Endothelial cell of umbilical vein (primary cell): ENCODE measurements at regions not wholly inside any gene's neighbourhood (a gene's known extent, or its start where the extent isn't known, plus 50 kb on each side); places are given as distances from the start of the nearest gene placed in this dataset.

Experiments used
- EZH2 ChIP-seq: IDR thresholded peaks from 2 replicates; pipeline ENCODE4 v1.6.1; 2012; ENCODE audit warnings: borderline replicate concordance, low read depth, mild to moderate bottlenecking, moderate library complexity, low read length, inconsistent platforms; ENCODE audit not compliant: severe bottlenecking
- FOS ChIP-seq: IDR thresholded peaks from 2 replicates; pipeline ENCODE4 v1.6.1; 2011; ENCODE audit warnings: mild to moderate bottlenecking, low read length, moderate library complexity, borderline replicate concordance; ENCODE audit not compliant: insufficient read depth
- GATA2 ChIP-seq: IDR thresholded peaks from 2 replicates; pipeline ENCODE4 v1.7.0; 2011; ENCODE audit warnings: low read depth, mild to moderate bottlenecking, moderate library complexity, mixed read lengths, low read length; ENCODE audit not compliant: insufficient read length, insufficient read depth
- JUN ChIP-seq: IDR thresholded peaks from 2 replicates; pipeline ENCODE4 v1.6.1; 2011; ENCODE audit warnings: borderline replicate concordance, low read depth; ENCODE audit not compliant: insufficient read length, insufficient read depth
- MYC ChIP-seq: IDR thresholded peaks from one replicate; pipeline ENCODE4 v1.6.1; 2011; ENCODE audit warnings: mild to moderate bottlenecking, low read depth, low read length
- POLR2A ChIP-seq: IDR thresholded peaks from 2 replicates; pipeline ENCODE4 v1.6.1; 2012; ENCODE audit warnings: low read depth, mild to moderate bottlenecking, control low read depth, low read length
- POLR2AphosphoS5 ChIP-seq: IDR thresholded peaks from 2 replicates; pipeline ENCODE4 v1.6.1; 2012; ENCODE audit warnings: low read depth, mild to moderate bottlenecking, control low read depth, low read length, moderate library complexity; ENCODE audit not compliant: insufficient read depth
- TF ChIP-seq, protein P1 (sequence below), 2 donors: IDR thresholded peaks; 1 replicate in 1 of 2; 2 replicates in 1 of 2; pipeline ENCODE4 v1.5.1; 2011; ENCODE audit warnings: low read length in 2 of 2, mild to moderate bottlenecking in 2 of 2, moderate library complexity in 2 of 2, control low read depth in 1 of 2, inconsistent platforms in 1 of 2, low read depth in 1 of 2; ENCODE audit not compliant: insufficient read depth in 1 of 2; ENCODE audit errors: extremely low read depth in 1 of 2

DNA sequence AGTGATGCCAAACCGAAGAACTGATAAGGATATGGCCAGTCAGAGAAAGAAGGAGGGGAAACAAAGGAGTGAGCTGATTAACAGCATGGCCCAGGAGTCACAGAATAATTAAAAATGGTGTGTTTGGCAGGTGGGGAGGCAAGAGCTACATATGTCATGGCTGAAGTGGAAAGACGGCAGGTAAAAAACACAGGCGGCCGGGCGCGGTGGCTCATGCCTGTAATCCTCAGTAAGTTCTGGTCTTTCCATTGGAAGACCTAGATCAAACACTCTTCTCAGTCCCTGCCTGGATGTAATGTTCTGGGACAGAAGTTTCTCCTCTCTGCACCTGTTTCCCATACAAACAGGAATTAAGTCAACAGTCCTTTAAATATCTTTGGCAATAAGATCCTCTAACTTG, 503.9 kb downstream of the STIM2 start:
- TF ChIP-seq EZH2 = no peak
- TF ChIP-seq FOS = no peak
- TF ChIP-seq, protein P1, sequence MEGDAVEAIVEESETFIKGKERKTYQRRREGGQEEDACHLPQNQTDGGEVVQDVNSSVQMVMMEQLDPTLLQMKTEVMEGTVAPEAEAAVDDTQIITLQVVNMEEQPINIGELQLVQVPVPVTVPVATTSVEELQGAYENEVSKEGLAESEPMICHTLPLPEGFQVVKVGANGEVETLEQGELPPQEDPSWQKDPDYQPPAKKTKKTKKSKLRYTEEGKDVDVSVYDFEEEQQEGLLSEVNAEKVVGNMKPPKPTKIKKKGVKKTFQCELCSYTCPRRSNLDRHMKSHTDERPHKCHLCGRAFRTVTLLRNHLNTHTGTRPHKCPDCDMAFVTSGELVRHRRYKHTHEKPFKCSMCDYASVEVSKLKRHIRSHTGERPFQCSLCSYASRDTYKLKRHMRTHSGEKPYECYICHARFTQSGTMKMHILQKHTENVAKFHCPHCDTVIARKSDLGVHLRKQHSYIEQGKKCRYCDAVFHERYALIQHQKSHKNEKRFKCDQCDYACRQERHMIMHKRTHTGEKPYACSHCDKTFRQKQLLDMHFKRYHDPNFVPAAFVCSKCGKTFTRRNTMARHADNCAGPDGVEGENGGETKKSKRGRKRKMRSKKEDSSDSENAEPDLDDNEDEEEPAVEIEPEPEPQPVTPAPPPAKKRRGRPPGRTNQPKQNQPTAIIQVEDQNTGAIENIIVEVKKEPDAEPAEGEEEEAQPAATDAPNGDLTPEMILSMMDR (IDR thresholded peaks at IDR 0.05; ENCODE audit: extremely low read depth in 1 of 2, insufficient read depth in 1 of 2, low read depth in 1 of 2, low read length in 2 of 2) = no peak
- no peak for TF ChIP-seq MYC
- TF ChIP-seq POLR2AphosphoS5 = no peak
- no peak for TF ChIP-seq POLR2A
- TF ChIP-seq GATA2 = no peak
- no peak for TF ChIP-seq JUN
